CD4-positive, alpha-beta memory T cell (primary cell): ENCODE measurements at regions not wholly inside any gene's neighbourhood (a gene's known extent, or its start where the extent isn't known, plus 50 kb on each side); places are given as distances from the start of the nearest gene placed in this dataset.

ENCODE experiments used
- CTCF ChIA-PET: fragments of 350-600 bp; sonication (Branson Sonifier 250); formaldehyde crosslinking; loops from one replicate; lab custom pipeline; 2021; ENCODE audit warnings: inconsistent platforms; ENCODE audit not compliant: partially characterized antibody; lab: Charles Lee
- POLR2A ChIA-PET: fragments of 350-600 bp; sonication (Branson Sonifier 250); formaldehyde crosslinking; loops from one replicate; lab custom pipeline; 2021; ENCODE audit not compliant: partially characterized antibody; lab: Charles Lee
- DNase-seq, 5 donors: peaks; one replicate each; pipeline versions ENCODE4 v3.0.0 to v3.0.0-alpha.2; 2020 to 2022; ENCODE audit warnings: mixed read lengths in 1 of 5
- H3K27ac ChIP-seq: one replicate; pipeline ENCODE4 v1.7.0; 2013; ENCODE audit warnings: low read depth, low read length
- H3K27me3 ChIP-seq: 2 replicates; pipeline ENCODE4 v1.7.0; 2013; ENCODE audit warnings: mild to moderate bottlenecking, low read length, moderate library complexity; ENCODE audit not compliant: insufficient read depth
- H3K36me3 ChIP-seq: 2 replicates; pipeline ENCODE4 v1.7.0; 2013; ENCODE audit warnings: mild to moderate bottlenecking, low read length, moderate library complexity; ENCODE audit not compliant: insufficient read depth
- H3K4me1 ChIP-seq: 2 replicates; pipeline ENCODE4 v1.7.0; 2013; ENCODE audit warnings: mild to moderate bottlenecking, low read length, moderate library complexity; ENCODE audit not compliant: insufficient read depth
- H3K4me3 ChIP-seq, 2 donors: one replicate each; pipeline ENCODE4 v1.7.0; 2013; ENCODE audit warnings: low read length in 2 of 2, mild to moderate bottlenecking in 1 of 2
- H3K9me3 ChIP-seq, 2 donors: one replicate each; pipeline ENCODE4 v1.7.0; 2013; ENCODE audit warnings: low read length in 2 of 2, control low read depth in 1 of 2; ENCODE audit not compliant: control insufficient read depth in 1 of 2
- H3K27ac Mint-ChIP-seq, 7 donors: one replicate each; pipeline ENCODE4 v1.8.0; 2020 to 2021; ENCODE audit warnings: mixed read lengths in 7 of 7, mild to moderate bottlenecking in 6 of 7, inconsistent platforms in 3 of 7, moderate library complexity in 3 of 7
- H3K27me3 Mint-ChIP-seq, 2 donors: one replicate each; pipeline ENCODE4 v1.8.0; 2020 to 2021; ENCODE audit warnings: mixed read lengths in 2 of 2
- H3K36me3 Mint-ChIP-seq, 2 donors: one replicate each; pipeline ENCODE4 v1.8.0; 2020 to 2021; ENCODE audit warnings: mixed read lengths in 2 of 2, inconsistent platforms in 1 of 2, mild to moderate bottlenecking in 1 of 2
- H3K4me1 Mint-ChIP-seq, 4 donors: one replicate each; pipeline ENCODE4 v1.8.0; 2020 to 2021; ENCODE audit warnings: mixed read lengths in 4 of 4, mild to moderate bottlenecking in 1 of 4
- H3K4me3 Mint-ChIP-seq, 8 donors: one replicate each; pipeline ENCODE4 v1.8.0; 2020 to 2021; ENCODE audit warnings: mixed read lengths in 8 of 8, mild to moderate bottlenecking in 7 of 8, moderate library complexity in 6 of 8, inconsistent platforms in 3 of 8
- H3K9me3 Mint-ChIP-seq, 8 donors: one replicate each; pipeline ENCODE4 v1.8.0; 2020 to 2021; ENCODE audit warnings: mixed read lengths in 8 of 8, mild to moderate bottlenecking in 5 of 8, inconsistent platforms in 3 of 8, moderate library complexity in 1 of 8
- intact Hi-C: fragments of 100-400 bp; cut with micrococcal nuclease; formaldehyde crosslinking; loops from one replicate; pipeline ENCODE4 v1.15.1; 2023

DNA sequence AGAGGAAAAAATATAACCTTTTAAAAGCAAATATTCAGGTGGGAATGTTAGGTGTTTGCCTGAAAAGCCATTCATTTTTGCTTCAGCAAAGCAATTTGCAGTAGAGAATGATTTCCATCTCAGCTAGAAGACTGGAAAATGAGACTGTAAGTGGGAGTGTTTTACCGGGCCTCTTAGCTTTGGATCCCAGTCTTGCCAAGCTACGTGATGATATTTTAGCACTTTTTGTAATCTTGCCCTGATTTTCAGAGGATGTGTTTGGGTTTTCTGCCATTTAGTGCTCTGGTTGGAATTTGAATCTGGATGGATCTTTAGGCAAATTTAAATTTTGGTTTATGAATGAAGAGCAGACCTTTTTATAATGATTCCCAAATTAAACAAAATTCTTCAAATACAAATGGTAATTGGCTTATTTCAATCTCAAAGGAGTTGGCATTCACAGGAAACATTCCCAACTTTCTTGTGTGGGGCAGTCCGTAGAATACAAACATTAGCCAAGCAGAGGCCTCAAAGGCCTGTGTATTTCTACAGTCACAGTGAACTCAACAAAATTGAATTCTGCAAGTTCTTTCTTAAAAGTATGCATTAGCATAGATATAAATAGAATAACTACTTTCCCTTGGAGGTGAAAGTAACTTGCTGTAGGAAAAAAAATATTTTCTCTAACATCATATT, 646.4 kb downstream of the CDY2B start:
- no peak overlapping the region for H3K4me3 ChIP-seq
- H3K9me3 ChIP-seq: no peaks in the 10 kb centered on the region
- ChIA-PET CTCF (no interaction called here), POLR2A (no interaction called here)
- no peak for DNase-seq
- H3K4me1 ChIP-seq: no peaks in the 10 kb centered on the region
- H3K36me3 ChIP-seq: no peaks in the 10 kb centered on the region
- intact Hi-C loops: no loop called here
- H3K27ac ChIP-seq: no peak overlapping the region
- Mint-ChIP-seq H3K4me1 (no peaks in the 10 kb centered on the region), H3K36me3 (no peaks in the 10 kb centered on the region), H3K27ac (no peak overlapping the region), H3K4me3 (no peak overlapping the region), H3K27me3 (no peaks in the 10 kb centered on the region), H3K9me3 (no peaks in the 10 kb centered on the region)
- H3K27me3 ChIP-seq: no peaks in the 10 kb centered on the region

- Histone ChIP-seq H3K27ac (no peak overlapping the region), H3K36me3 (no peaks in the 10 kb centered on the region), H3K4me1 (no peaks in the 10 kb centered on the region), H3K9me3 (no peaks in the 10 kb centered on the region), H3K4me3 (no peak overlapping the region), H3K27me3 (no peaks in the 10 kb centered on the region)
- intact Hi-C loops: no loop called here
- Mint-ChIP-seq H3K9me3 (peaks cover 0 to 3% (median 0%) of the 10 kb centered on the region in 8 donors), H3K27ac (no peak overlapping the region), H3K27me3 (no peaks in the 10 kb centered on the region), H3K36me3 (no peaks in the 10 kb centered on the region), H3K4me1 (no peaks in the 10 kb centered on the region), H3K4me3 (no peak overlapping the region)
- ChIA-PET POLR2A (no interaction called here), CTCF (no interaction called here)
- no peak for DNase-seq
These were observed 648.0 kb downstream of the CDY2B start for GRCh38 chrY:17231994-17232393.

- no peaks in the 10 kb centered on the region for H3K27me3 ChIP-seq
- H3K9me3 ChIP-seq: no peaks in the 10 kb centered on the region
- H3K4me3 ChIP-seq: no peak overlapping the region
- ChIA-PET POLR2A (no interaction called here), CTCF (no interaction called here)
- no peaks in the 10 kb centered on the region for H3K4me1 ChIP-seq
- no peaks in the 10 kb centered on the region for H3K36me3 Mint-ChIP-seq
- no peak overlapping the region for H3K27ac ChIP-seq
- no peak overlapping the region for H3K4me3 Mint-ChIP-seq
- intact Hi-C loops: no loop called here
- H3K27ac Mint-ChIP-seq: no peak overlapping the region
- H3K36me3 ChIP-seq: no peaks in the 10 kb centered on the region
- H3K9me3 Mint-ChIP-seq: peaks cover 0 to 3% (median 0%) of the 10 kb centered on the region in 8 donors
- H3K27me3 Mint-ChIP-seq: no peaks in the 10 kb centered on the region
- no peaks in the 10 kb centered on the region for H3K4me1 Mint-ChIP-seq
- no peak for DNase-seq
These were observed 656.5 kb downstream of the CDY2B start for GRCh38 chrY:17223502-17223901.

DNA sequence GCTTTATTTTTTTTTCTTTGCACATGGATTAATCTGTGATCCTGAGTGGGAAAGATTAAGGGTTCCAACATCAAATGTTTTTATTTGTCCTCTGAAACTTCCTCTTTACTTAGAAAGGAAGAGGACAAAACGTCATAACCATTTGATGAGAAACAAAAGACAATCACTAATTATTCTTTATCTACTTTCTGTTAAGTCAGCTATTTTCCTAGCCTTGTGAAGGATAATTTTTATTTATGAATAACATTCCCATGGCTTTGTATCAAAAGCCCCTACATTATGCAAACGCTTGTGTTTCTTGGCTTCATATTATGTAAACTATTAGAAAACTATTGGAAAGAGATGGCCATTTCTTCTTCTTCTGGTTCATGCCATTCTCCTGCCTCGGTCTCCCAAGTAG, 677.6 kb downstream of the CDY2B start:
- Histone ChIP-seq H3K36me3 (no peaks in the 10 kb centered on the region), H3K9me3 (no peaks in the 10 kb centered on the region), H3K4me1 (no peaks in the 10 kb centered on the region), H3K27ac (no peak overlapping the region), H3K4me3 (no peak overlapping the region), H3K27me3 (no peaks in the 10 kb centered on the region)
- intact Hi-C loops: no loop called here
- Mint-ChIP-seq H3K27me3 (no peaks in the 10 kb centered on the region), H3K36me3 (no peaks in the 10 kb centered on the region), H3K9me3 (no peaks in the 10 kb centered on the region), H3K27ac (no peak overlapping the region), H3K4me1 (no peaks in the 10 kb centered on the region), H3K4me3 (no peak overlapping the region)
- CTCF ChIA-PET: no interaction called here
- no peak for DNase-seq
- POLR2A ChIA-PET: no interaction called here

DNA sequence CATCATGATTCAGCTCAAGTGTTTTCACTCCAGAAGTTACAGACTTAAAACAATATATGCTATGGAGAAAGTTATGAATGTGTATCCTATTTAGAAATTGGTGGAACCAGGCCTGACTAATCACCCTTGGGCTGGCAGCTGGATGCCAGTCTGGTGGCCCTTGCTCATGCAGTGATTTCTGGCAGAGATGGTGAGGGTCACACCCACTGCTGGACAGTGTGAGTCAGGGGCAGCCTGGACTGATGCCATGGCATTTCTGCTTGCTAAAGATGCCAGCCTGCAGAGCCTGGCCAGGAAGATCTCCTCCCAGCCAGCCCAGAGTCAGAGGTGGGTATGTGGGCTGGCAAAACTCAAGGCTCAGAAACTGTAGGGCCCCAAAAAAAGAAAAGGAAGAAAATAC, 695.7 kb downstream of the CDY2B start:
- Histone ChIP-seq H3K27me3 (no peaks in the 10 kb centered on the region), H3K4me3 (no peak overlapping the region), H3K36me3 (no peaks in the 10 kb centered on the region), H3K27ac (no peak overlapping the region), H3K9me3 (no peaks in the 10 kb centered on the region), H3K4me1 (no peaks in the 10 kb centered on the region)
- POLR2A ChIA-PET: no interaction called here
- no peaks in the 10 kb centered on the region for H3K36me3 Mint-ChIP-seq
- intact Hi-C loops: no loop called here
- no peaks in the 10 kb centered on the region for H3K4me1 Mint-ChIP-seq
- peaks cover 0 to 5% (median 0%) of the 10 kb centered on the region in 8 donors for H3K9me3 Mint-ChIP-seq
- DNase-seq: no peak
- CTCF ChIA-PET: no interaction called here
- no peaks in the 10 kb centered on the region for H3K27me3 Mint-ChIP-seq
- H3K27ac Mint-ChIP-seq: no peak overlapping the region
- H3K4me3 Mint-ChIP-seq: no peak overlapping the region

- POLR2A ChIA-PET: no interaction called here
- DNase-seq: no peak
- CTCF ChIA-PET: no interaction called here
- H3K4me1 ChIP-seq: no peaks in the 10 kb centered on the region
- no peak overlapping the region for H3K27ac ChIP-seq
- Mint-ChIP-seq H3K36me3 (no peaks in the 10 kb centered on the region), H3K4me1 (no peaks in the 10 kb centered on the region), H3K4me3 (no peak overlapping the region), H3K27me3 (no peaks in the 10 kb centered on the region), H3K27ac (no peak overlapping the region), H3K9me3 (peaks cover 0 to 2% (median 0%) of the 10 kb centered on the region in 8 donors)
- H3K27me3 ChIP-seq: no peaks in the 10 kb centered on the region
- H3K4me3 ChIP-seq: no peak overlapping the region
- no peaks in the 10 kb centered on the region for H3K9me3 ChIP-seq
- no peaks in the 10 kb centered on the region for H3K36me3 ChIP-seq
- intact Hi-C loops: no loop called here
These were observed 713.1 kb downstream of the CDY2B start for GRCh38 chrY:17166881-17167280.

DNA sequence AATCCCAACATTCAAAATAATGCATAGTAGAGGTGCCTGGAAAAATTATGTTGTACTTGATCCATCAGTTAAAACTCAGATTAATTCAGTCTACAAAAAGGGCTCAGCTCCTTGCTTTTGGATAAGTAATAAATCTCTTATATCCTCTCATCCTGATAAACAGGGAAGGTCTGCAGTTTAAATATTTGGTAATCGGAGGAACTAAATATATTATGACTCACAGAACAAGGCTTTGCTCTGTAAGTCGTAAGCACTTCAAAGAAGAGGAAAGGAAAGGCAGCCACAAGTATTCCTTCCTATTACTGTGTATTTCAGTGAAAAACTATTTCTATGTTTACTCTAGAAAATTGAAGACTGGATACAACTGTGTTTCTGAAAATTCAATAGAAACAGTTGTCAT, 757.9 kb downstream of the CDY2B start:
- H3K27ac ChIP-seq: no peak overlapping the region
- ChIA-PET POLR2A (no interaction called here), CTCF (no interaction called here)
- Mint-ChIP-seq H3K27ac (no peak overlapping the region), H3K36me3 (no peaks in the 10 kb centered on the region), H3K27me3 (no peaks in the 10 kb centered on the region), H3K4me3 (no peak overlapping the region), H3K9me3 (peaks cover 0 to 6% (median 0%) of the 10 kb centered on the region in 8 donors), H3K4me1 (no peaks in the 10 kb centered on the region)
- no peaks in the 10 kb centered on the region for H3K36me3 ChIP-seq
- intact Hi-C loops: no loop called here
- no peaks in the 10 kb centered on the region for H3K9me3 ChIP-seq
- H3K4me1 ChIP-seq: no peaks in the 10 kb centered on the region
- H3K27me3 ChIP-seq: no peaks in the 10 kb centered on the region
- H3K4me3 ChIP-seq: no peak overlapping the region
- DNase-seq: no peak

DNA sequence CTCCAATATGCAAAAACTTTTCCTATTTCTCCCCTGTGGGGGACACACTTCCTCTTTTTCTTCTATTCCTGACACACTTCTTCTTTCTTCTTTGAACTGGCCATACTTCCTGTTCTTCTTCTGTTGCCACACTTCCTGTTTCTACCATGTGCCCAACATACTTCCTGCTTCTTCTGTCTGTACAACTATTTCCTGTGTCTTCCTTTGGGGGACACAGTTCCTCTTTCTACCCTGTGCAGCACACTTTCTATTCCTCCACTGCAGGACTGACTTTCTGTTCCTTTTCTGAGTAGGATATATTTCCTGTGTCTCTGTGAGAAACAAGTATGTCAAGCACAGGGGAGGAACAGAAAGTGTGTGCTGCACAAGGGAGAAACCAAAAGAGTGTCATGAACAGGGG, 794.7 kb downstream of the CDY2B start:
- POLR2A ChIA-PET: no interaction called here
- Mint-ChIP-seq H3K27ac (no peak overlapping the region), H3K27me3 (no peaks in the 10 kb centered on the region), H3K36me3 (no peaks in the 10 kb centered on the region), H3K4me3 (no peak overlapping the region), H3K4me1 (peaks cover 0 to 2% (median 0%) of the 10 kb centered on the region in 4 donors), H3K9me3 (no peaks in the 10 kb centered on the region)
- Histone ChIP-seq H3K27ac (no peak overlapping the region), H3K27me3 (no peaks in the 10 kb centered on the region), H3K36me3 (no peaks in the 10 kb centered on the region), H3K4me3 (no peak overlapping the region), H3K4me1 (peaks cover 3% of the 10 kb centered on the region), H3K9me3 (no peaks in the 10 kb centered on the region)
- CTCF ChIA-PET: no interaction called here
- DNase-seq: no peak
- intact Hi-C loops: no loop called here
